HUDEP-2 (cell line): ENCODE measurements at regions not wholly inside any gene's neighbourhood (a gene's known extent, or its start where the extent isn't known, plus 50 kb on each side); places are given as distances from the start of the nearest gene placed in this dataset.
"Not testable (repeated sequence)": the region's sequence is repeated elsewhere in the genome, so short reads cannot be mapped to it uniquely, and the experiment has no call there.

Source experiments
- DNase-seq, 76 experiments: peaks; one replicate each; lab custom pipeline; 2025; ENCODE audit not compliant: unreplicated experiment in 76 of 76; lab: John Stamatoyannopoulos, UW

- no peak for DNase-seq
Measured at GRCh38 chr11:41675205-41675604, 215.8 kb upstream of the LRRC4C start.

- no peak for DNase-seq
Measured at GRCh38 chr11:41713030-41713429, 253.6 kb upstream of the LRRC4C start.

- no peak for DNase-seq
Measured at GRCh38 chr11:41714101-41714500, 254.6 kb upstream of the LRRC4C start.

GRCh38 chr11:41716862-41717261 is 257.4 kb upstream of the LRRC4C start:
- no peak for DNase-seq

- no peak for DNase-seq
Measured at GRCh38 chr11:41720761-41721160, 261.3 kb upstream of the LRRC4C start.

- not testable (repeated sequence) for DNase-seq
Measured at GRCh38 chr11:41728161-41728560, 268.7 kb upstream of the LRRC4C start.

- no peak for DNase-seq
Measured at GRCh38 chr11:41775296-41775695, 315.8 kb upstream of the LRRC4C start.

GRCh38 chr11:41779401-41779960 is 320.0 kb upstream of the LRRC4C start:
- no peak for DNase-seq

- no peak for DNase-seq
Measured at GRCh38 chr11:41781441-41781840, 322.0 kb upstream of the LRRC4C start.

- no peak for DNase-seq
Measured at GRCh38 chr11:41784513-41785335, 325.3 kb upstream of the LRRC4C start.

- no peak for DNase-seq
Measured at GRCh38 chr11:41786087-41786486, 326.6 kb upstream of the LRRC4C start.

- no peak for DNase-seq
Measured at GRCh38 chr11:41788177-41788576, 328.7 kb upstream of the LRRC4C start.

GRCh38 chr11:41789376-41789775 is 329.9 kb upstream of the LRRC4C start:
- no peak for DNase-seq

GRCh38 chr11:41795004-41795403 is 335.6 kb upstream of the LRRC4C start:
- DNase-seq = no peak

GRCh38 chr11:41799754-41800153 is 340.3 kb upstream of the LRRC4C start:
- no peak for DNase-seq

GRCh38 chr11:41803895-41804294 is 344.4 kb upstream of the LRRC4C start:
- DNase-seq = no peak

GRCh38 chr11:41816396-41816795 is 356.9 kb upstream of the LRRC4C start:
- no peak for DNase-seq

GRCh38 chr11:41824287-41824686 is 364.8 kb upstream of the LRRC4C start:
- not testable (repeated sequence) for DNase-seq

GRCh38 chr11:41826085-41826484 is 366.6 kb upstream of the LRRC4C start:
- DNase-seq = no peak

- no peak for DNase-seq
Measured at GRCh38 chr11:41836431-41836830, 377.0 kb upstream of the LRRC4C start.

GRCh38 chr11:41842673-41843072 is 383.2 kb upstream of the LRRC4C start:
- no peak for DNase-seq

- no peak for DNase-seq
Measured at GRCh38 chr11:41845066-41845465, 385.6 kb upstream of the LRRC4C start.
